ENCODE measurements at regions not wholly inside any gene's neighbourhood (a gene's known extent, or its start where the extent isn't known, plus 50 kb on each side); places are given as distances from the start of the nearest gene placed in this dataset.

GRCh38 chr7:46203926-46204325, 282.9 kb upstream of the IGFBP3 start:
- no peak for DNase-seq (ENCODE audit: low read depth)

GRCh38 chr7:46202379-46202778, 281.3 kb upstream of the IGFBP3 start:
- DNase-seq (ENCODE audit: low read depth) = no peak

GRCh38 chr7:46201961-46202360, 280.9 kb upstream of the IGFBP3 start:
- no peak for DNase-seq (ENCODE audit: low read depth)

GRCh38 chr7:46198701-46199100, 277.6 kb upstream of the IGFBP3 start:
- DNase-seq (ENCODE audit: low read depth) = no peak

- DNase-seq (ENCODE audit: low read depth) = no peak
Observed at GRCh38 chr7:46197785-46198540, 276.9 kb upstream of the IGFBP3 start.

GRCh38 chr7:46195934-46196333, 274.9 kb upstream of the IGFBP3 start:
- DNase-seq (ENCODE audit: low read depth) = no peak

- no peak for DNase-seq (ENCODE audit: low read depth)
Observed at GRCh38 chr7:46192271-46192670, 271.2 kb upstream of the IGFBP3 start.

- no peak for DNase-seq (ENCODE audit: low read depth)
Observed at GRCh38 chr7:46191776-46192175, 270.7 kb upstream of the IGFBP3 start.

- no peak for DNase-seq (ENCODE audit: low read depth)
Observed at GRCh38 chr7:46191296-46191695, 270.2 kb upstream of the IGFBP3 start.

- no peak for DNase-seq (ENCODE audit: low read depth)
Observed at GRCh38 chr7:46189255-46189790, 268.3 kb upstream of the IGFBP3 start.

- no peak for DNase-seq (ENCODE audit: low read depth)
Observed at GRCh38 chr7:46186131-46186530, 265.1 kb upstream of the IGFBP3 start.

- no peak for DNase-seq (ENCODE audit: low read depth)
Observed at GRCh38 chr7:46179061-46179610, 258.1 kb upstream of the IGFBP3 start.

GRCh38 chr7:46178661-46179060, 257.6 kb upstream of the IGFBP3 start:
- DNase-seq (ENCODE audit: low read depth) = no peak

- no peak for DNase-seq (ENCODE audit: low read depth)
Observed at GRCh38 chr7:46177821-46178220, 256.7 kb upstream of the IGFBP3 start.

GRCh38 chr7:46175221-46175620, 254.1 kb upstream of the IGFBP3 start:
- no peak for DNase-seq (ENCODE audit: low read depth)

GRCh38 chr7:46174196-46174580, 253.1 kb upstream of the IGFBP3 start:
- no peak for DNase-seq (ENCODE audit: low read depth)

GRCh38 chr7:46173476-46174195, 252.6 kb upstream of the IGFBP3 start:
- DNase-seq (ENCODE audit: low read depth) = no peak

- no peak for DNase-seq (ENCODE audit: low read depth)
Observed at GRCh38 chr7:46170792-46171191, 249.7 kb upstream of the IGFBP3 start.

GRCh38 chr7:46170021-46170420, 248.9 kb upstream of the IGFBP3 start:
- DNase-seq (ENCODE audit: low read depth) = no peak

- DNase-seq (ENCODE audit: low read depth) = no peak
Observed at GRCh38 chr7:46169384-46169755, 248.3 kb upstream of the IGFBP3 start.

GRCh38 chr7:46168671-46169383, 247.8 kb upstream of the IGFBP3 start:
- no peak for DNase-seq (ENCODE audit: low read depth)

- DNase-seq (ENCODE audit: low read depth) = no peak
Observed at GRCh38 chr7:46168231-46168630, 247.2 kb upstream of the IGFBP3 start.

GRCh38 chr7:46165276-46165675, 244.2 kb upstream of the IGFBP3 start:
- DNase-seq (ENCODE audit: low read depth) = no peak
